ENCODE measurements at regions not wholly inside any gene's neighbourhood (a gene's known extent, or its start where the extent isn't known, plus 50 kb on each side); places are given as distances from the start of the nearest gene placed in this dataset.

DNA sequence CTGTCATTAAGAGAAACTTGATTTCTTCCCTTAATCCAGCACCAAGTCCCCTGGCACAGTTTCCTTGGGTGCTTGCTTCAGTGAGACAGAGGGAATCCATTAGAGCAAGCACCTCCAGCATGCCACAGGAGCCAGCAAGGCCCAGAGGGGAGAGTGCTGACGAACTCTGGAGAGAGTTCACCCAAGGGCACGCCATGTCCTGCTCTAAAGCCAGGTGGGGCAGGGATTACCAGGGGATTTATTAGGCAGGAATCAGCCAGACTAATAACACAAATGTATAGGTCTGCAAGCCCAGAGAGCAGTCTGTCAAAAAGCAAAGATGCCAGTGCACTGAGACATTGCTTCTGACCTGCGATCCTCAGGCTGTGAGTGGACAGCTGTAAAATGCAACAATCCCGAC is 155.4 kb upstream of the SYNDIG1 start:
- TF ChIP-seq, protein P1, sequence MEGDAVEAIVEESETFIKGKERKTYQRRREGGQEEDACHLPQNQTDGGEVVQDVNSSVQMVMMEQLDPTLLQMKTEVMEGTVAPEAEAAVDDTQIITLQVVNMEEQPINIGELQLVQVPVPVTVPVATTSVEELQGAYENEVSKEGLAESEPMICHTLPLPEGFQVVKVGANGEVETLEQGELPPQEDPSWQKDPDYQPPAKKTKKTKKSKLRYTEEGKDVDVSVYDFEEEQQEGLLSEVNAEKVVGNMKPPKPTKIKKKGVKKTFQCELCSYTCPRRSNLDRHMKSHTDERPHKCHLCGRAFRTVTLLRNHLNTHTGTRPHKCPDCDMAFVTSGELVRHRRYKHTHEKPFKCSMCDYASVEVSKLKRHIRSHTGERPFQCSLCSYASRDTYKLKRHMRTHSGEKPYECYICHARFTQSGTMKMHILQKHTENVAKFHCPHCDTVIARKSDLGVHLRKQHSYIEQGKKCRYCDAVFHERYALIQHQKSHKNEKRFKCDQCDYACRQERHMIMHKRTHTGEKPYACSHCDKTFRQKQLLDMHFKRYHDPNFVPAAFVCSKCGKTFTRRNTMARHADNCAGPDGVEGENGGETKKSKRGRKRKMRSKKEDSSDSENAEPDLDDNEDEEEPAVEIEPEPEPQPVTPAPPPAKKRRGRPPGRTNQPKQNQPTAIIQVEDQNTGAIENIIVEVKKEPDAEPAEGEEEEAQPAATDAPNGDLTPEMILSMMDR (IDR thresholded peaks at IDR 0.05; ENCODE audit: control extremely low read depth, extremely low read depth): no peak
- ATAC-seq (ENCODE audit: insufficient read depth, low FRiP score) (no peak), DNase-seq (no peak)
- no peak overlapping the region for H3K27ac ChIP-seq (ENCODE audit: low read depth in 1 of 2, low read length in 1 of 2)
- peaks cover 0 to 3% (median 0%) of the 10 kb centered on the region in 3 donors for H3K27me3 ChIP-seq (ENCODE audit: control insufficient read depth in 3 of 3, insufficient read depth in 3 of 3, low read length in 2 of 3)
- H3K36me3 ChIP-seq (ENCODE audit: control insufficient read depth in 4 of 4, insufficient read depth in 4 of 4, low read length in 4 of 4): no peaks in the 10 kb centered on the region
- peaks cover 0 to 7% (median 0%) of the 10 kb centered on the region in 4 donors for H3K9me3 ChIP-seq (ENCODE audit: control insufficient read depth in 4 of 4, insufficient read depth in 3 of 4, low read length in 3 of 4)
- H3K4me3 ChIP-seq: no peak overlapping the region
- H3K4me1 ChIP-seq (ENCODE audit: control insufficient read depth in 5 of 5, insufficient read depth in 5 of 5, low read length in 5 of 5): no peaks in the 10 kb centered on the region
- WGBS, 2 donors: 83 to 90% methylated on average over 4 of the region's 4 CpGs
- H3K9ac ChIP-seq (ENCODE audit: insufficient read depth in 1 of 2, low read length in 2 of 2): no peak overlapping the region

DNA sequence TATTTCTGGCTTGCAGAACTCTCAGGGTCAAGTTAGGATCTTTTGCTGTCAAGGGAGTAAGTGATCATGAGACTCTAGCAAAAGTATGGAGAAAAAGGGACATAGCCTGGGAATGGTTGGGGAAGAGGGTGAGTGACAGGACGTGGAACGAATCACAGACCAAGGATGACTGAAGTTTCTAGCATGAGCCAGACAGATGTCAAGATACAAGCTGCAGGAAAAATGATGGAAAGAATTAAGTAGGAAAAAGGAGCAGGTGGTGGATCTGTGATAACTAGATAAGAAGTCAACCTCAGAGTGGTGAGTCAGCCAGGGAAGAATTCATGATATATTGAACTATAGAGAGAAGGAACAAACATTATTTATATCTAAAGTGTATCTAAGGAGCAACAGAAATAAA is 159.8 kb upstream of the SYNDIG1 start:
- Histone ChIP-seq H3K9ac (ENCODE audit: insufficient read depth in 1 of 2, low read length in 2 of 2) (no peak overlapping the region), H3K27me3 (ENCODE audit: control insufficient read depth in 3 of 3, insufficient read depth in 3 of 3, low read length in 2 of 3) (peaks cover 0 to 3% (median 0%) of the 10 kb centered on the region in 3 donors), H3K27ac (ENCODE audit: low read depth in 1 of 2, low read length in 1 of 2) (no peak overlapping the region), H3K36me3 (ENCODE audit: control insufficient read depth in 4 of 4, insufficient read depth in 4 of 4, low read length in 4 of 4) (no peaks in the 10 kb centered on the region), H3K4me1 (ENCODE audit: control insufficient read depth in 5 of 5, insufficient read depth in 5 of 5, low read length in 5 of 5) (no peaks in the 10 kb centered on the region), H3K9me3 (ENCODE audit: control insufficient read depth in 4 of 4, insufficient read depth in 3 of 4, low read length in 3 of 4) (peaks cover 0 to 4% (median 0%) of the 10 kb centered on the region in 4 donors), H3K4me3 (no peak overlapping the region)
- DNase-seq: no peak
- no peak for ATAC-seq (ENCODE audit: insufficient read depth, low FRiP score)
- WGBS, 2 donors: 69 to 73% methylated on average over 2 of the region's 2 CpGs
- TF ChIP-seq, protein P1 (IDR thresholded peaks at IDR 0.05; ENCODE audit: control extremely low read depth, extremely low read depth): no peak

DNA sequence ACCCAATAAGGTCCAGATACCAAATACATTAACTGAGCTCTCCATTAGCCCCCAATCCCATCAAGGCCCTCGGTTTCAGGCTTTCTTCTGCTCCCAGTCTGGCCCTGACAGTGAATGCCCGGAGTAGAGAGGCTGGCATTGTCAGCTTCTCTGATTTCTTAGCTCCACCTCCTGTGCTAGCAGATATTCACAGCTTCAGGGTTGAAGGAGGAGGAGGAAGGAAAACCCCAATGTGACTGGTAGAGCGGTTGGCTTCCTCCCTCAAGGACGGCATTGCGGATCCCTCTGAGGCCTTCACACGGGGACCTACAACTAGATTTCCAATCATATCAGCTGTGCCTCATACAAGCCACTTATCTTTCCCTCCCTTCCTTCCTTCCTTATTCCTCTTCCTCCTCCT is 164.1 kb upstream of the SYNDIG1 start:
- no peaks in the 10 kb centered on the region for H3K36me3 ChIP-seq (ENCODE audit: control insufficient read depth in 4 of 4, insufficient read depth in 4 of 4, low read length in 4 of 4)
- ATAC-seq (ENCODE audit: insufficient read depth, low FRiP score) (no peak), DNase-seq (no peak)
- peaks cover 0 to 4% (median 0%) of the 10 kb centered on the region in 4 donors for H3K9me3 ChIP-seq (ENCODE audit: control insufficient read depth in 4 of 4, insufficient read depth in 3 of 4, low read length in 3 of 4)
- H3K27me3 ChIP-seq (ENCODE audit: control insufficient read depth in 3 of 3, insufficient read depth in 3 of 3, low read length in 2 of 3): no peaks in the 10 kb centered on the region
- no peak overlapping the region for H3K9ac ChIP-seq (ENCODE audit: insufficient read depth in 1 of 2, low read length in 2 of 2)
- 32 to 57% methylated on average over 6 of the region's 6 CpGs for WGBS, 2 donors
- TF ChIP-seq, protein P1 (IDR thresholded peaks at IDR 0.05; ENCODE audit: control extremely low read depth, extremely low read depth): no peak
- no peak overlapping the region for H3K27ac ChIP-seq (ENCODE audit: low read depth in 1 of 2, low read length in 1 of 2)
- no peak overlapping the region for H3K4me3 ChIP-seq
- no peaks in the 10 kb centered on the region for H3K4me1 ChIP-seq (ENCODE audit: control insufficient read depth in 5 of 5, insufficient read depth in 5 of 5, low read length in 5 of 5)

DNA sequence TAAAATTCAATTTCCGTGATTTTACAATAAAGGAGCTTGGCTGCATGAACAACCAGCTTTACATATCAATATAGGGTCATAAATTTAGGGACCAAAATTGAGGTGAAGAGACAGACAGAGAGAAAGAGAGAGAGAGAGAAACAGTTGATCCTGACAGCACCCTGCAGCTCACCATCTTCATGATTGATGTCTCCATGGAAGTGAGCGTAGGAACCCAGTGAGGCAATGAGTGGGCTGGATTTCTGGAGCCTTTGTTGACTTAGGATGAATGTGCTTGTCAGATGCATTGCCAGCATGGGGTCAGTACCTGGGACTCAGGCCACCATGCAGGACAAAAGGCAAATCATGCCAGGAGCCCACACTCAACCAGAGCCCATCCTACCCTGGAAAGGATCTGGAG is 165.1 kb upstream of the SYNDIG1 start:
- no peak for DNase-seq
- Histone ChIP-seq H3K27ac (ENCODE audit: low read depth in 1 of 2, low read length in 1 of 2) (no peak overlapping the region), H3K4me3 (no peak overlapping the region), H3K36me3 (ENCODE audit: control insufficient read depth in 4 of 4, insufficient read depth in 4 of 4, low read length in 4 of 4) (no peaks in the 10 kb centered on the region), H3K9ac (ENCODE audit: insufficient read depth in 1 of 2, low read length in 2 of 2) (no peak overlapping the region), H3K9me3 (ENCODE audit: control insufficient read depth in 4 of 4, insufficient read depth in 3 of 4, low read length in 3 of 4) (peaks cover 0 to 2% (median 0%) of the 10 kb centered on the region in 4 donors), H3K4me1 (ENCODE audit: control insufficient read depth in 5 of 5, insufficient read depth in 5 of 5, low read length in 5 of 5) (no peaks in the 10 kb centered on the region), H3K27me3 (ENCODE audit: control insufficient read depth in 3 of 3, insufficient read depth in 3 of 3, low read length in 2 of 3) (peaks cover 0 to 3% (median 0%) of the 10 kb centered on the region in 3 donors)
- no peak for ATAC-seq (ENCODE audit: insufficient read depth, low FRiP score)
- WGBS, 2 donors: 92 to 96% methylated on average over 2 of the region's 2 CpGs
- TF ChIP-seq, protein P1 (IDR thresholded peaks at IDR 0.05; ENCODE audit: control extremely low read depth, extremely low read depth): no peak
